ENCODE measurements at regions not wholly inside any gene's neighbourhood (a gene's known extent, or its start where the extent isn't known, plus 50 kb on each side); places are given as distances from the start of the nearest gene placed in this dataset.

DNA sequence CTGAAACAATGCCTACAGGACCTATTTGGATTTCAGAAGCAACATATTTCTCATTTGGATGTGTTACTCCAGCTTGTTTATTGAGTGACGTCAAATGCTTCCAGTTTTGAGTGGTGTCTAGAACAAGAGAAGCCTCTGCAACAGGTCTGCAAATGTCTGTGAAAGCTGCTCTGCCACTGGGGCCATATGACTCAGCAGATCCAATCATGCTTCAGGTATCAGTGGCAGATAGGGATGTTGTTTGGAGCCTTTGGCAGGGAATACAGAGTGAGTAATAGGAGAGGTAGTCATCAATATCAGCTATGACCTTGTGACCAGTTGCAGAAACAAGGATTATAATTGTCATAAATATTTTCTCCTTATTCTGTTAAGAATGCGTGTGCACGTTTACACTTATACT, 141.1 kb upstream of the ZXDA start:
- in situ Hi-C loops (cut with HindIII; ENCODE audit: low pct_unique_long_range_greater_than_20kb, low sequenced_read_pairs): no loop called here
- no peak for TF ChIP-seq JUND (IDR thresholded peaks at IDR 0.05; ENCODE audit: low read depth)

DNA sequence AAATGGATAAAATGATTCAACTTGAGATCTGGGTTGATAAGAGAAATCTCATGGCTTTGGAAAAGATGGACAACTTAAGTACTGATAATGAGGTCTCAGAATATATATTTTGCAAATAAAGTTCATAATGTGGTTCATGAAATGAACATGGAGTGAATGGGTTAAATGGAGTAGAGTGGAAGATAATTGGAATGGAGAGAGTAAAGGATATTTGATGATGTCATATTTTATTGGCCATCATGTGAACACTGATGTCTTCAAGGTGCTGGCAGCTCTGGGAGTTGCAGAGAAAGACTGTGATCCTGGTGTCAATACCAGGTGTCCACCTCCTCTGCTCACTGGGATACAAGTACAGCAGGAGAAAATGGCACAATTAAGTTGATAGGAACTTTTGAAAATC, 133.9 kb upstream of the ZXDA start:
- in situ Hi-C loops (cut with HindIII; ENCODE audit: low pct_unique_long_range_greater_than_20kb, low sequenced_read_pairs): no loop called here
- no peak for TF ChIP-seq JUND (IDR thresholded peaks at IDR 0.05; ENCODE audit: low read depth)
- no peak for DNase-seq (ENCODE audit: low read depth in 1 of 2, low spot score in 1 of 2)

More for the DNA sequence above, 141.1 kb upstream of the ZXDA start:
- no peak for DNase-seq (ENCODE audit: low read depth in 1 of 2, low spot score in 1 of 2)

DNA sequence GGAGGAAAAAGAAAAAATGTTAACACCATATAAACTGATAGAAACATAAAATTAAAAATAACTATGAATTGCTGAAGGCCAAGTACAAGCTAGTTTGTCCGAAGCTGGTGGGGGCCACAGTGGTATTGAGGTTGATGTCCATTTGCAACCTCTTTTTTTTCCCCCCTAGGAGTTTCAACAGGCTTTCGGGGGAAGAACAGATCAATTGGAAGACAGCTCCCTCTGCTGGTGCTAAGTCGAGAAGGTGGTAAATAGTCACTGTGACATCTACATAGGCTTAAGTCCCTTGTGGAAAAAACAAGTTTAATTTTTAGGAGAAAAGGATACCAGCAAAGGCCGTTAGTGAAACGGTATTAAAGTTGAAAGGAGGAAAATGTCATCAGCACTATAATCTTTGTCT, 115.7 kb upstream of the ZXDA start:
- TF ChIP-seq JUND (IDR thresholded peaks at IDR 0.05; ENCODE audit: low read depth): no peak
- peak; percentile 13 to 61 for DNase-seq (ENCODE audit: low read depth in 1 of 2, low spot score in 1 of 2)
- in situ Hi-C loops (cut with HindIII; ENCODE audit: low pct_unique_long_range_greater_than_20kb, low sequenced_read_pairs): no loop called here

DNA sequence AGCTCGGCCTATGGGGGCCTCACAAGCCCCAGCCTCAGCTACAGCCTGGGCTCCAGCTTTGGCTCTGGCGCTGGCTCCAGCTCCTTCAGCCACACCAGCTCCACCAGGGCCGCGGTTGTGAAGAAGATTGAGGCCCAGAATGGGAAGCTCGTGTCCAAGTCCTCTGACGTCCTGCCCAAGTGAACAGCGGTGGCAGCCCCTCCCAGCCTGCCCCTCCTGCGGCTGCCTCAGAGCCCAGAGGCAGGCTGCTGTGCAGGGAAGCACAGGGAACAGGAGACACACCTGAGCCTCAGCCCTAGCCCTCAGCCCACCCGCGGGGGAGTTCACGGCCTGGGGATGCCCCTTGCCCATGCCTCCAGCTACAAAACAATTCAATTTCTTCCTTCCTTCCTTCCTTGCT, 75.7 kb upstream of the ZXDA start:
- in situ Hi-C loops (cut with HindIII; ENCODE audit: low pct_unique_long_range_greater_than_20kb, low sequenced_read_pairs): no loop called here
- TF ChIP-seq JUND (IDR thresholded peaks at IDR 0.05; ENCODE audit: low read depth): no peak
- DNase-seq (ENCODE audit: low read depth in 1 of 2, low spot score in 1 of 2): no peak

DNA sequence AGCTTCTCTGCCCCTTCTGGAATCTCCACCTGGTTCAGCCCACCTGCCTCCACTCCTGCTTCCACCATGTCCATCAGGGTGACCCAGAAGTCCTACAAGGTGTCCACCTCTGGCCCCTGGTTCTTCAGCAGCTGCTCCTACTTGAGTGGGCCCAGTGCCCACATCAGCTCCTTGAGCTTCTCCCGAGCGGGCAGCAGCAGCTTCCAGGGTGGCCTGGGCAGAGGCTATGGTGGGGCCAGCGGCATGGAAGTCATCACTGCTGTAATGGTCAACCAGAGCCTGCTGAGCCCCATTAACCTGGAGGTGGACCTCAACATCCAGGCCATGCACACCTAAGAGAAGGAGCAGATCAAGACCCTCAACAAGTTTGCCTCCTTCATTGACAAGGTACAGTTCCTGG, 74.4 kb upstream of the ZXDA start:
- DNase-seq (ENCODE audit: low read depth in 1 of 2, low spot score in 1 of 2): no peak
- TF ChIP-seq JUND (IDR thresholded peaks at IDR 0.05; ENCODE audit: low read depth): no peak
- in situ Hi-C loops (cut with HindIII; ENCODE audit: low pct_unique_long_range_greater_than_20kb, low sequenced_read_pairs): no loop called here

DNA sequence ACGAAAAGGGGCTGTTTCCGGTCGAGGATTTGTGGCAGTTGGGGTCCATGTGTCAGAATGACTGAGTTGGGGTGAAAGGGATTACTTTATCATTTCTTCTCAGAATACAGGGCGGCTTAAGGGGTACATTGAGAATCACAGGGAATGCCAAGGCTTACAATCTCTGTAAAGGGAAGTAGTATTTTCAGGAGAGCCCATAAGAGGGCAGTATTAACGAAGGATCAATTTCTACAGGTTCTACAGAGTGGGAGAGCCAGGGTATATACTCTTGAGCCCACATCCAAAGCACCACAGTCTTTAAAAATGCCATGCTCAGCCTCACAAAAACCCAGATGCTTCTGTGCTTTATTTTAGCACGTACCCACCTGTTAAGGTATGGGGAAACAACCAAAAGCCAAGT, 67.7 kb upstream of the ZXDA start:
- DNase-seq (ENCODE audit: low read depth in 1 of 2, low spot score in 1 of 2): peak in 1 of 2 experiments; percentile 35
- no peak for TF ChIP-seq JUND (IDR thresholded peaks at IDR 0.05; ENCODE audit: low read depth)
- in situ Hi-C loops (cut with HindIII; ENCODE audit: low pct_unique_long_range_greater_than_20kb, low sequenced_read_pairs): no loop called here

DNA sequence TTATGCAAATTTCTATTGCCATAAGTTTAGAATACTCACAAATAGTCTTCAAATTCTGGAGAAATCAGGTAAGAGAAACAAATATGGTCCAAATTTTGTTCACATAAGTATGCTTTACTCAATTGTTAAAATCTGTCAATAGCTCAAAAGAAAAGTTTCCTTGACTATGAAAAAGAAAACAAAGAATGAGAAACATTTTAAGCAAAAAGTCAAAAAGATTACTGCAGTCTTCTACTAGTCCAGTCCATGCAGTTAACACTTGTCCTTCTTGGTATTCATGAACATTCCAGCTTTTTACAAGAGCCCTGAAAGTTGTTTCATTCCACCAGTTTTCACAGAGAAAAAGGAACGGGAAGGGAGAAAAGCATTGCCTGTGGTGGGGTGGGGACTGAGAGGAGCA, 54.7 kb upstream of the ZXDA start:
- in situ Hi-C loops (cut with HindIII; ENCODE audit: low pct_unique_long_range_greater_than_20kb, low sequenced_read_pairs): no loop called here
- TF ChIP-seq JUND (IDR thresholded peaks at IDR 0.05; ENCODE audit: low read depth): no peak
- DNase-seq (ENCODE audit: low read depth in 1 of 2, low spot score in 1 of 2): peak in 1 of 2 experiments; percentile 3

Measured in T47D (cell line).